ENCODE measurements at regions not wholly inside any gene's neighbourhood (a gene's known extent, or its start where the extent isn't known, plus 50 kb on each side); places are given as distances from the start of the nearest gene placed in this dataset.

DNA sequence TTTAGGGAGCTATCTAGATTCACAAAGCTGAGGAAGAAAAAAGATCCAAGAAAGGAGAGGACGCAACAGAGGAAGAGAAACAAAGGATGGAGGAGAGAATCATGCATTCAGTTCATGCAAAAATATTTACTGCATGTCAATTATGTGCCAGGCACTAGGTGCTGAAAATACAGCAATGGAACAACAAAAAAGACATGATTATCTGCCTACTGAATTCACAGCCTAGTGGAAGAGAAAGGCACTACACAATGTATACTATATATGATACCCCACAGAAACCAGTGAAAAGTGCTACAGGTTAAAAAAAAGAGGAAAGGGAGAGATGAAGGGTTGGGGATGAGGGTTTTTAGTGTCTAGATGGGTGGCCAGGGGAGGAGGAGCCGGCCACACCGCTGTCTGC lies 520.4 kb upstream of the CELF2 start:
- TF ChIP-seq, protein P1, sequence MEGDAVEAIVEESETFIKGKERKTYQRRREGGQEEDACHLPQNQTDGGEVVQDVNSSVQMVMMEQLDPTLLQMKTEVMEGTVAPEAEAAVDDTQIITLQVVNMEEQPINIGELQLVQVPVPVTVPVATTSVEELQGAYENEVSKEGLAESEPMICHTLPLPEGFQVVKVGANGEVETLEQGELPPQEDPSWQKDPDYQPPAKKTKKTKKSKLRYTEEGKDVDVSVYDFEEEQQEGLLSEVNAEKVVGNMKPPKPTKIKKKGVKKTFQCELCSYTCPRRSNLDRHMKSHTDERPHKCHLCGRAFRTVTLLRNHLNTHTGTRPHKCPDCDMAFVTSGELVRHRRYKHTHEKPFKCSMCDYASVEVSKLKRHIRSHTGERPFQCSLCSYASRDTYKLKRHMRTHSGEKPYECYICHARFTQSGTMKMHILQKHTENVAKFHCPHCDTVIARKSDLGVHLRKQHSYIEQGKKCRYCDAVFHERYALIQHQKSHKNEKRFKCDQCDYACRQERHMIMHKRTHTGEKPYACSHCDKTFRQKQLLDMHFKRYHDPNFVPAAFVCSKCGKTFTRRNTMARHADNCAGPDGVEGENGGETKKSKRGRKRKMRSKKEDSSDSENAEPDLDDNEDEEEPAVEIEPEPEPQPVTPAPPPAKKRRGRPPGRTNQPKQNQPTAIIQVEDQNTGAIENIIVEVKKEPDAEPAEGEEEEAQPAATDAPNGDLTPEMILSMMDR (conservative IDR thresholded peaks at IDR 0.05 in 1 of 2, IDR thresholded peaks at IDR 0.05 in 1 of 2; ENCODE audit: extremely low read depth in 1 of 2, insufficient read depth in 1 of 2, low read depth in 1 of 2, low read length in 2 of 2): no peak
- no peak for TF ChIP-seq EZH2 (IDR thresholded peaks at IDR 0.05; ENCODE audit: borderline replicate concordance, low read length)

Data from mammary epithelial cell (primary cell).